IMR-90 (cell line): ENCODE measurements at regions not wholly inside any gene's neighbourhood (a gene's known extent, or its start where the extent isn't known, plus 50 kb on each side); places are given as distances from the start of the nearest gene placed in this dataset.

Experiments
- BHLHE40 ChIP-seq: fragments of 150-350 bp; IDR thresholded peaks from 2 replicates; pipeline ENCODE4 v1.6.1; 2016; ENCODE audit warnings: mild to moderate bottlenecking, low read depth, low read length
- CEBPB ChIP-seq: IDR thresholded peaks from 2 replicates; pipeline ENCODE4 v1.6.1; 2012; ENCODE audit warnings: low read depth, low read length, improper control_type of control experiment
- CHD1 ChIP-seq: IDR thresholded peaks from 2 replicates; pipeline ENCODE4 v1.6.1; 2012; ENCODE audit warnings: low read depth, low read length, improper control_type of control experiment
- FOS ChIP-seq: fragments of 150-350 bp; IDR thresholded peaks from 2 replicates; pipeline ENCODE4 v1.6.1; 2016; ENCODE audit warnings: low read depth, low read length
- MAFK ChIP-seq: IDR thresholded peaks from 2 replicates; pipeline ENCODE4 v1.6.1; 2012; ENCODE audit warnings: low read depth, low read length, improper control_type of control experiment
- MAZ ChIP-seq: IDR thresholded peaks from 2 replicates; pipeline ENCODE4 v1.6.1; 2012; ENCODE audit warnings: low read depth, mild to moderate bottlenecking, low read length, improper control_type of control experiment, moderate library complexity, borderline replicate concordance
- MXI1 ChIP-seq: IDR thresholded peaks from 2 replicates; pipeline ENCODE4 v1.6.1; 2012; ENCODE audit warnings: low read depth, mild to moderate bottlenecking, low read length, moderate library complexity, borderline replicate concordance
- NFE2L2 ChIP-seq: fragments of 150-350 bp; IDR thresholded peaks from 2 replicates; pipeline ENCODE4 v1.6.1; 2016; ENCODE audit warnings: low read depth, mild to moderate bottlenecking, low read length
- POLR2A ChIP-seq: IDR thresholded peaks from 2 replicates; pipeline ENCODE4 v1.6.1; 2012; ENCODE audit warnings: mild to moderate bottlenecking, low read depth, low read length
- RFX5 ChIP-seq: IDR thresholded peaks from 2 replicates; pipeline ENCODE4 v1.8.0; 2012; ENCODE audit warnings: low read depth, mild to moderate bottlenecking, low read length, moderate library complexity
- SMC3 ChIP-seq: fragments of 150-350 bp; IDR thresholded peaks from 2 replicates; pipeline ENCODE4 v1.6.1; 2016; ENCODE audit warnings: low read depth, mild to moderate bottlenecking, antibody characterized with exemption, low read length, moderate library complexity
- TF ChIP-seq, protein P1 (sequence below): conservative IDR thresholded peaks from 2 replicates; pipeline ENCODE4 v1.5.1; 2012; ENCODE audit warnings: mild to moderate bottlenecking, low read depth, low read length, improper control_type of control experiment
- TF ChIP-seq, protein P2 (sequence below): fragments of 150-350 bp; IDR thresholded peaks from 2 replicates; pipeline ENCODE4 v1.6.1; 2017; ENCODE audit warnings: mild to moderate bottlenecking, antibody characterized with exemption, low read length, low read depth
- TF ChIP-seq, protein P3 (sequence below): fragments of 150-350 bp; IDR thresholded peaks from 2 replicates; pipeline ENCODE4 v1.6.1; 2016; ENCODE audit warnings: low read depth, mild to moderate bottlenecking, low read length, moderate library complexity, borderline replicate concordance

- TF ChIP-seq, protein P1, sequence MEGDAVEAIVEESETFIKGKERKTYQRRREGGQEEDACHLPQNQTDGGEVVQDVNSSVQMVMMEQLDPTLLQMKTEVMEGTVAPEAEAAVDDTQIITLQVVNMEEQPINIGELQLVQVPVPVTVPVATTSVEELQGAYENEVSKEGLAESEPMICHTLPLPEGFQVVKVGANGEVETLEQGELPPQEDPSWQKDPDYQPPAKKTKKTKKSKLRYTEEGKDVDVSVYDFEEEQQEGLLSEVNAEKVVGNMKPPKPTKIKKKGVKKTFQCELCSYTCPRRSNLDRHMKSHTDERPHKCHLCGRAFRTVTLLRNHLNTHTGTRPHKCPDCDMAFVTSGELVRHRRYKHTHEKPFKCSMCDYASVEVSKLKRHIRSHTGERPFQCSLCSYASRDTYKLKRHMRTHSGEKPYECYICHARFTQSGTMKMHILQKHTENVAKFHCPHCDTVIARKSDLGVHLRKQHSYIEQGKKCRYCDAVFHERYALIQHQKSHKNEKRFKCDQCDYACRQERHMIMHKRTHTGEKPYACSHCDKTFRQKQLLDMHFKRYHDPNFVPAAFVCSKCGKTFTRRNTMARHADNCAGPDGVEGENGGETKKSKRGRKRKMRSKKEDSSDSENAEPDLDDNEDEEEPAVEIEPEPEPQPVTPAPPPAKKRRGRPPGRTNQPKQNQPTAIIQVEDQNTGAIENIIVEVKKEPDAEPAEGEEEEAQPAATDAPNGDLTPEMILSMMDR: no peak
- no peak for TF ChIP-seq POLR2A
- TF ChIP-seq CEBPB: no peak
- TF ChIP-seq, protein P2, sequence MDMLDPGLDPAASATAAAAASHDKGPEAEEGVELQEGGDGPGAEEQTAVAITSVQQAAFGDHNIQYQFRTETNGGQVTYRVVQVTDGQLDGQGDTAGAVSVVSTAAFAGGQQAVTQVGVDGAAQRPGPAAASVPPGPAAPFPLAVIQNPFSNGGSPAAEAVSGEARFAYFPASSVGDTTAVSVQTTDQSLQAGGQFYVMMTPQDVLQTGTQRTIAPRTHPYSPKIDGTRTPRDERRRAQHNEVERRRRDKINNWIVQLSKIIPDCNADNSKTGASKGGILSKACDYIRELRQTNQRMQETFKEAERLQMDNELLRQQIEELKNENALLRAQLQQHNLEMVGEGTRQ: no peak
- TF ChIP-seq MXI1: no peak
- no peak for TF ChIP-seq MAZ
- TF ChIP-seq NFE2L2: no peak
- TF ChIP-seq SMC3: no peak
- no peak for TF ChIP-seq CHD1
- TF ChIP-seq RFX5: no peak
- TF ChIP-seq, protein P3, sequence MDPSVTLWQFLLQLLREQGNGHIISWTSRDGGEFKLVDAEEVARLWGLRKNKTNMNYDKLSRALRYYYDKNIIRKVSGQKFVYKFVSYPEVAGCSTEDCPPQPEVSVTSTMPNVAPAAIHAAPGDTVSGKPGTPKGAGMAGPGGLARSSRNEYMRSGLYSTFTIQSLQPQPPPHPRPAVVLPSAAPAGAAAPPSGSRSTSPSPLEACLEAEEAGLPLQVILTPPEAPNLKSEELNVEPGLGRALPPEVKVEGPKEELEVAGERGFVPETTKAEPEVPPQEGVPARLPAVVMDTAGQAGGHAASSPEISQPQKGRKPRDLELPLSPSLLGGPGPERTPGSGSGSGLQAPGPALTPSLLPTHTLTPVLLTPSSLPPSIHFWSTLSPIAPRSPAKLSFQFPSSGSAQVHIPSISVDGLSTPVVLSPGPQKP: no peak
- no peak for TF ChIP-seq MAFK
- no peak for TF ChIP-seq BHLHE40
- no peak for TF ChIP-seq FOS
Measured at GRCh38 chr6:68229566-68229965, 405.5 kb upstream of the ADGRB3 start.
